RPMI7951 (cell line): ENCODE measurements at regions not wholly inside any gene's neighbourhood (a gene's known extent, or its start where the extent isn't known, plus 50 kb on each side); places are given as distances from the start of the nearest gene placed in this dataset.
"Not testable (repeated sequence)": the region's sequence is repeated elsewhere in the genome, so short reads cannot be mapped to it uniquely, and the experiment has no call there.

Experiments used
- DNase-seq: peaks from one replicate; pipeline ENCODE4 v3.0.0-alpha.2; 2012; ENCODE audit warnings: low read depth

DNA sequence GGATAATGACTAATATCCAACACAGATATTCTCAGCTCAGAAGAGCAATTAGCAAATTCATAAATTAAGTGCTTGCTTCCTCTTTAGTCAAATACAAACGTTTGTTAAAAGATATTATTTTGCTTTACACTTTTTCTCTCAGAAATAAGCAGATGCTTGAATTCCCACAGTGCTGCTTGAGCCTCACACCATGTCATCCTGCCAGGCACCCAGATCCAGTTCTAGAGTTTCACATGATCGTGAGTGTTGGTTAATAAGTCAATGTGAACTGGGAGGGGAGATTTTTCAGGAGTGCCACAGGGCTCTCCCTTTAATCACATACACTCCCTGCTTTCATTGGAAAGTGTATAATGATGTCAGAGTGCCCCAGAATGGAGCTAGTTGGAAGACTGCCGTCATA, 352.0 kb downstream of the OR4F29 start:
- DNase-seq = not testable (repeated sequence)

- DNase-seq = not testable (repeated sequence)
These were observed 352.7 kb downstream of the OR4F29 start for GRCh38 chr1:98811-99210.

GRCh38 chr1:91279-91678, 360.2 kb downstream of the OR4F29 start:
- not testable (repeated sequence) for DNase-seq

GRCh38 chr1:88110-88509, 363.4 kb downstream of the OR4F29 start:
- DNase-seq = not testable (repeated sequence)

DNA sequence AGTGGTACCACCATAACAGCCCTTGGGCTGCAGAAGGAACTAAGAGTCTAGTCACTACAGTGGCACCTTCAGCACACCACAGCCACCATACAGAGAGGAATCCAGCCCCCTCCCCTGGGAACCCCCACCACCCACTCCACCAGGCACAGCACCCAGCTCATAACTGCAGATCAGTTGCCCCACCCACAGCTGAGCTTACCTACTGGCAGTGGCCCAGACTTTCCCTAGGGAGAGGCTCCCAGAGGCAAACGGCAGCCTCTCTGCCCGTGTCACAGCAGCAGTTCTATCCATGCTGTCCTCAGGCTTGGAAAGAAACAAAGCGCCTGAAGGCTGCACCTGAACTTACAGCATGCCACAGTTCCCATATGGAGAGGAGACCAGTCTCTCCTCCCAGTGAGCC, 372.3 kb downstream of the OR4F29 start:
- DNase-seq = not testable (repeated sequence)

GRCh38 chr1:65119-65518, 386.4 kb downstream of the OR4F29 start, which contains the start of gene OR4F5:
OR4F5 (plus strand) TSS chr1:65419.
- DNase-seq = not testable (repeated sequence)

DNA sequence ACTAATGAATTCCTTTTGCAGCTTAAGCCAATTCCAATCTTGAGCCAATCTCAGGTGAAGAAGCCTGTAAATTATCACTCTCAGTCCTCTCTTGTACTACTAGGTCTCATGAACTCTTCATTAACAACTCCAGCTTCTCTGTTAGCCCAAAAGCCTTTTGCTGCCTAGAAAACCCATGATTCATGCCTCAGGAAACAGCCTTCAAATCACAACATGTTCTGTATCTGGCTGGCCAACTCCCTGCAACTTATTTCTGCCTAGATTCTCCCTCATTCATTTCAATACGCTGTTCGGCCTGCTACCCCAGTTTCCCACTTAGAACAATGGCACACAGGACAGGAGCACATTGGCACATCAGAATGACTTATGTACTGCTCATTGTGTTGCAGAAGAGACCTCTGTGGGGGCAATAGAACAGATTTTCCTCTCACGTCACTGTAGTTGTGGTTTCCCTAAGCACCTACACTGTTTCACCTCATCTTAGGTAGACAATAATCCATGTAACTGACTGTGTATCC, 395.4 kb downstream of the OR4F29 start:
- not testable (repeated sequence) for DNase-seq

DNA sequence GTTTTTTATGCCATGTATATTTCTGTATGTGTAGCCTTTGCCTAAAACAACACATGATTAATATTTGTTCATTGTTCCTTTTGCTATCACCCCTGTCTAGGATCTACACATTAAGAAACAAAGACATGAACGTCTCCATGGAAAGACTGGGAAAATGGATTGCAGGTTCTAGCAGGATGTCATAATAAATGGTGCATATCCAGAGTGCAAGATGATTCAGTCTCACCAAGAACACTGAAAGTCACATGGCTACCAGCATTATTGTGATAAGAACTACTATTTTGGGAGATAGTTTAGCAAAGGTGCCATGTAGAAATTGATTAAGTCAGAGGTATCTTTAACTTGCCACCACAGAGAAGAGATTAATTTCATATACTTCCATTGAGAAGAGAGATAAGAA, 398.3 kb downstream of the OR4F29 start:
- DNase-seq = not testable (repeated sequence)

- DNase-seq = not testable (repeated sequence)
These were observed 409.5 kb downstream of the OR4F29 start for GRCh38 chr1:41965-42466.

DNA sequence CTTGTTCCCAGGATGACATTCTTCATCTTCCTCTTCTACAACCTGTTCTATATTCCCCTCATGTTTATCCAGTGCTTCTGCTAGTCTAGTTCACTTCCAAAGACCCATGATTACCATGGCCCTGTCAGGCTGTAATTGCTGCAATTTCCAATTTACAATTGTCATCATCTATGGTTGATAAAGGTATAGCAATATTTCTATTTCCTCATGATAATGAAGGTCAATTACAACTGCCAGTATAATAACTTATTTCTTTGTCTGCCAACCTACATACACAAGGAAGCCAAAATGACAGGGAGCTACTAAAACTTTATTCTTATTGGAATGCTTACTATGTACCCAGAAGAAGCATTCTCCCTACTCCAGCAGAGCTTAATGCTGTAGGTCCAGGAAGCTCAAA, 410.3 kb downstream of the OR4F29 start:
- DNase-seq = not testable (repeated sequence)

- DNase-seq = not testable (repeated sequence)
These were observed 422.3 kb downstream of the OR4F29 start for GRCh38 chr1:29183-29582.

DNA sequence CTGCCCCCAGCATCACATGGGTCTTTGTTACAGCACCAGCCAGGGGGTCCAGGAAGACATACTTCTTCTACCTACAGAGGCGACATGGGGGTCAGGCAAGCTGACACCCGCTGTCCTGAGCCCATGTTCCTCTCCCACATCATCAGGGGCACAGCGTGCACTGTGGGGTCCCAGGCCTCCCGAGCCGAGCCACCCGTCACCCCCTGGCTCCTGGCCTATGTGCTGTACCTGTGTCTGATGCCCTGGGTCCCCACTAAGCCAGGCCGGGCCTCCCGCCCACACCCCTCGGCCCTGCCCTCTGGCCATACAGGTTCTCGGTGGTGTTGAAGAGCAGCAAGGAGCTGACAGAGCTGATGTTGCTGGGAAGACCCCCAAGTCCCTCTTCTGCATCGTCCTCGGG, 434.2 kb downstream of the OR4F29 start:
- not testable (repeated sequence) for DNase-seq

DNA sequence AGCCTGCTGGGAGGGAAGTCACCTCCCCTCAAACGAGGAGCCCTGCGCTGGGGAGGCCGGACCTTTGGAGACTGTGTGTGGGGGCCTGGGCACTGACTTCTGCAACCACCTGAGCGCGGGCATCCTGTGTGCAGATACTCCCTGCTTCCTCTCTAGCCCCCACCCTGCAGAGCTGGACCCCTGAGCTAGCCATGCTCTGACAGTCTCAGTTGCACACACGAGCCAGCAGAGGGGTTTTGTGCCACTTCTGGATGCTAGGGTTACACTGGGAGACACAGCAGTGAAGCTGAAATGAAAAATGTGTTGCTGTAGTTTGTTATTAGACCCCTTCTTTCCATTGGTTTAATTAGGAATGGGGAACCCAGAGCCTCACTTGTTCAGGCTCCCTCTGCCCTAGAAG, 435.5 kb downstream of the OR4F29 start:
- DNase-seq = not testable (repeated sequence)

- DNase-seq = not testable (repeated sequence)
These were observed 441.3 kb downstream of the OR4F29 start for GRCh38 chr1:9941-10717.
